Endothelial cell of umbilical vein (primary cell): ENCODE measurements at regions not wholly inside any gene's neighbourhood (a gene's known extent, or its start where the extent isn't known, plus 50 kb on each side); places are given as distances from the start of the nearest gene placed in this dataset.

Experiments
- BruUV-seq: library from RNA; stranded (reverse); fragments of 400-500 nt; replicated peaks from 2 replicates; lab custom pipeline; 2021; lab: Mats Ljungman, UMichigan
- CTCF ChIA-PET: fragments of 300-600, 350-600 bp; sonication (Branson Sonifier 250); formaldehyde crosslinking; loops from one replicate; lab custom pipeline; 2021; ENCODE audit warnings: antibody characterized with exemption, inconsistent platforms; lab: Charles Lee
- POLR2A ChIA-PET: fragments of 300-600, 350-600 bp; sonication (Branson Sonifier 250); formaldehyde crosslinking; loops from one replicate; lab custom pipeline; 2021; ENCODE audit warnings: antibody characterized with exemption, inconsistent platforms; lab: Charles Lee
- DNase-seq: peaks from one replicate; pipeline ENCODE4 v3.0.0-alpha.2; 2011; ENCODE audit warnings: low read depth, low spot score
- FAIRE-seq: peaks from 2 replicates; lab custom pipeline; 2011; peaks lifted over from hg19 to GRCh38; lab: Jason Lieb, UNC
- H2AFZ ChIP-seq: 2 replicates; pipeline ENCODE4 v1.6.0; 2012; ENCODE audit warnings: low read depth, low read length, control low read depth, inconsistent platforms
- H3K27ac ChIP-seq: 2 replicates; pipeline ENCODE4 v1.5.1; 2011; ENCODE audit warnings: low read depth, mild to moderate bottlenecking, control low read depth, low read length, moderate library complexity; ENCODE audit not compliant: insufficient read depth
- H3K27me3 ChIP-seq, 2 experiments: 2 replicates each; pipeline versions ENCODE4 v1.6.0 to v1.6.1; 2011; ENCODE audit warnings: low read length in 2 of 2, mixed read lengths in 1 of 2; ENCODE audit not compliant: control insufficient read depth in 2 of 2, insufficient read depth in 2 of 2
- H3K36me3 ChIP-seq, 2 experiments: 2 replicates in 1 of 2; 3 replicates in 1 of 2; pipeline ENCODE4 v1.5.1; 2011; ENCODE audit warnings: low read length in 2 of 2, mild to moderate bottlenecking in 1 of 2, moderate library complexity in 1 of 2; ENCODE audit not compliant: control insufficient read depth in 2 of 2, insufficient read depth in 2 of 2; ENCODE audit errors: extremely low read depth in 1 of 2
- H3K4me1 ChIP-seq: 3 replicates; pipeline ENCODE4 v1.5.1; 2011; ENCODE audit warnings: mild to moderate bottlenecking, low read length; ENCODE audit not compliant: control insufficient read depth, insufficient read depth; ENCODE audit errors: extremely low read depth
- H3K4me2 ChIP-seq: 2 replicates; pipeline ENCODE4 v1.6.1; 2011; ENCODE audit warnings: low read length, control low read depth, mixed read lengths; ENCODE audit not compliant: insufficient read depth
- H3K4me3 ChIP-seq, 3 experiments: fragments of 200-600 bp in 1 of 3; sonication (generic), shearing (Covaris generic) in 1 of 3; replicated peaks in 1 of 3; 2 replicates each; pipeline ENCODE4 v1.5.1; 2011 to 2016; ENCODE audit warnings: control low read depth in 3 of 3, low read length in 3 of 3, mild to moderate bottlenecking in 2 of 3, inconsistent platforms in 1 of 3, low read depth in 1 of 3, moderate library complexity in 1 of 3; ENCODE audit not compliant: insufficient read depth in 1 of 3
- H3K79me2 ChIP-seq: 2 replicates; pipeline ENCODE4 v1.6.0; 2012; ENCODE audit warnings: low read length, inconsistent platforms; ENCODE audit not compliant: control insufficient read depth, insufficient read depth
- H3K9ac ChIP-seq: replicated peaks from 2 replicates; pipeline ENCODE3; 2011; ENCODE audit warnings: low read length, control low read depth; ENCODE audit not compliant: insufficient read depth; ENCODE audit errors: extremely low read depth
- H3K9me1 ChIP-seq: replicated peaks from 3 replicates; pipeline ENCODE4 v1.6.0; 2011; ENCODE audit warnings: mild to moderate bottlenecking, low read length; ENCODE audit not compliant: control insufficient read depth, insufficient read depth; ENCODE audit errors: extremely low read depth
- H3K9me3 ChIP-seq: replicated peaks from 2 replicates; pipeline ENCODE4 v1.5.1; 2012; ENCODE audit warnings: low read length, inconsistent platforms; ENCODE audit not compliant: control insufficient read depth, insufficient read depth
- H4K20me1 ChIP-seq: replicated peaks from 2 replicates; pipeline ENCODE3; 2011; ENCODE audit warnings: mild to moderate bottlenecking, low read length; ENCODE audit not compliant: control insufficient read depth, insufficient read depth; ENCODE audit errors: extremely low read depth
- EZH2 ChIP-seq: IDR thresholded peaks from 2 replicates; pipeline ENCODE4 v1.6.1; 2012; ENCODE audit warnings: borderline replicate concordance, low read depth, mild to moderate bottlenecking, moderate library complexity, low read length, inconsistent platforms; ENCODE audit not compliant: severe bottlenecking
- FOS ChIP-seq: IDR thresholded peaks from 2 replicates; pipeline ENCODE4 v1.6.1; 2011; ENCODE audit warnings: mild to moderate bottlenecking, low read length, moderate library complexity, borderline replicate concordance; ENCODE audit not compliant: insufficient read depth
- GATA2 ChIP-seq: IDR thresholded peaks from 2 replicates; pipeline ENCODE4 v1.7.0; 2011; ENCODE audit warnings: low read depth, mild to moderate bottlenecking, moderate library complexity, mixed read lengths, low read length; ENCODE audit not compliant: insufficient read length, insufficient read depth
- JUN ChIP-seq: IDR thresholded peaks from 2 replicates; pipeline ENCODE4 v1.6.1; 2011; ENCODE audit warnings: borderline replicate concordance, low read depth; ENCODE audit not compliant: insufficient read length, insufficient read depth
- MAX ChIP-seq: IDR thresholded peaks from 2 replicates; pipeline ENCODE4 v1.6.1; 2011; ENCODE audit not compliant: insufficient read depth, insufficient read length
- MYC ChIP-seq: IDR thresholded peaks from one replicate; pipeline ENCODE4 v1.6.1; 2011; ENCODE audit warnings: mild to moderate bottlenecking, low read depth, low read length
- POLR2A ChIP-seq: IDR thresholded peaks from 2 replicates; pipeline ENCODE4 v1.6.1; 2012; ENCODE audit warnings: low read depth, mild to moderate bottlenecking, control low read depth, low read length
- POLR2AphosphoS5 ChIP-seq: IDR thresholded peaks from 2 replicates; pipeline ENCODE4 v1.6.1; 2012; ENCODE audit warnings: low read depth, mild to moderate bottlenecking, control low read depth, low read length, moderate library complexity; ENCODE audit not compliant: insufficient read depth
- dilution Hi-C: fragments of 300-500 bp; cut with MboI; formaldehyde crosslinking; loops from one replicate; pipeline ENCODE4 v1.15.0; 2019; ENCODE audit warnings: low sequenced_read_pairs; ENCODE audit not compliant: extremely low pct_ligation_motif_present
- intact Hi-C: fragments of 100-400 bp; cut with micrococcal nuclease; formaldehyde crosslinking; loops from one replicate; pipeline ENCODE4 v1.10.0; 2022

- Histone ChIP-seq H3K27ac (no peak overlapping the region), H2AFZ (no peak overlapping the region), H3K36me3 (no peaks in the 10 kb centered on the region), H3K4me1 (peaks cover 28% of the 10 kb centered on the region), H3K79me2 (no peaks in the 10 kb centered on the region), H3K27me3 (no peaks in the 10 kb centered on the region), H3K9ac (no peak overlapping the region), H4K20me1 (no peaks in the 10 kb centered on the region), H3K9me1 (no peaks in the 10 kb centered on the region), H3K4me2 (no peak overlapping the region), H3K9me3 (no peaks in the 10 kb centered on the region), H3K4me3 (no peak overlapping the region)
- FAIRE-seq (no peak), DNase-seq (no peak)
- ChIA-PET POLR2A (interaction anchor here (1.0 kb wide), 1 partner anchor 10 kb away, joined by 3 read pairs; no protein-coding TSS in a partner anchor), CTCF (interaction anchor here (0.6 to 1.8 kb wide), 6 partner anchors 10 to 1030 kb away, joined by 3 to 7 read pairs (median 4); no protein-coding TSS in a partner anchor)
- intact Hi-C loops: no loop called here
- BruUV-seq: no TSS peak
- dilution Hi-C loops: no loop called here
- TF ChIP-seq POLR2AphosphoS5 (no peak), GATA2 (no peak), JUN (no peak), MAX (no peak), FOS (no peak), POLR2A (no peak), EZH2 (no peak), MYC (no peak)
These were observed 257.1 kb downstream of the UACA start for GRCh38 chr15:70505936-70506912.
